Cardiac septum (tissue), 1 donor: ENCODE measurements at regions not wholly inside any gene's neighbourhood (a gene's known extent, or its start where the extent isn't known, plus 50 kb on each side); places are given as distances from the start of the nearest gene placed in this dataset.

ENCODE experiments used
- DNase-seq: peaks from one replicate; pipeline ENCODE4 v3.0.0-alpha.2; 2020; ENCODE audit warnings: low spot score
- intact Hi-C: fragments of 100-400 bp; cut with DNase I; formaldehyde crosslinking; loops from one replicate; pipeline ENCODE4 v1.14.0; 2022
- donor health status: DM: no; HTN: no; CAD: no.

DNA sequence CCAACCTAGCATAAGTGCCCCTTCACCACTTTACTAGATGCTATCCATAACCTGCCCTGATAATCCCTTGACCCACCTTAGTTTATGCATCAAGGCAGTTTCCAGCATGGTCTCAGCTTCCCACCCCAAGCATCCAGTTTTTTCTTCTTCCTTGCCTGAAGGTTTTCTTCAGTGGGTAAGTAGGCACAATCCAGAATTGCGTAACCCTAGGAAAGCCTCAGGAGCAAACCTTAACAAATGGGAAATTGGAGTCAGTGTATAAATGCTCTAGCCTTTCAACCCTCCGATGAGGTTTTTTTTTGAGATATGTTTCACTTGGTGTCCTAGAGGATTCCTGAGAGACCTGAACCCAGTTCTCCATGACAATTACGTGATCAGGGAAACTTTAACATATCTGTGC lies 614.0 kb upstream of the BOD1L1 start:
- DNase-seq, result no peak
- intact Hi-C loops, result no loop called here

DNA sequence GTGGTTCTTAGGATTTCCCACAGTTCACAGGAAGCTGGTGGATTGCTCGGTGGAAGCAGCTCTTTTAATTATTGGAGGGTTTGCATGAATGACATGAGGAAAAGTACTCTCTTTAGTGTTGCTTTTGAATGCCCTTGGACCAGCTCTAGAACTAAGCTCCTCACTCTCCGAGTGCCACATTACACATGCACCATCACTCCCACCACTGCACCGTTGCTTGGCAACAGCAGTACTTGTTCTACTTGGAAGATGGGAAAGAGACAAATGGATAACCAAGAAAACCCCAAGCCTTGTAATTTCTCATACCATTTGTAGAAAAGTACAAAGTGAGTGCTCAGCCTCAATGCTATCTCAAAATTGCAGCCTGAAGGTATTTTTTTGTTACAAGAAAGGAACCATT lies 620.2 kb upstream of the BOD1L1 start:
- intact Hi-C loops, result no loop called here
- DNase-seq, result no peak

DNA sequence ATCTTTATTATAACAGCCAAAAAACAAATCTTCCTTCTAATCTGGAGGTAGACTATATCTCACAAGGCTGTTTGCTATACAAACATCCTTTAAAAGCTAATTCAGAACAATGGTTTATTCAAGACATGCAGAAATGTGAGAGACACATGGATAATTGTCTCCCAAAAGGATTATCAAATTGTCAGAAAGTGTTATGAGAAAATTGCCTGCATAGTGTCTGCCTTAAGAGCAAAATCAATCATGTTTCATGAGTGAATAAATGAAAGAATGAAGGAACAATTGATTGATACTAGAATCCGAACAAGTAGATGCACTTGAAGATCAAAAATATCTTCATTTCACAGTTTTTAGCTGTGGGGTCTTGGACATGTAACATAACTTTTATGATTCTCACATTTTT lies 621.7 kb upstream of the BOD1L1 start:
- DNase-seq, result no peak
- intact Hi-C loops, result no loop called here

DNA sequence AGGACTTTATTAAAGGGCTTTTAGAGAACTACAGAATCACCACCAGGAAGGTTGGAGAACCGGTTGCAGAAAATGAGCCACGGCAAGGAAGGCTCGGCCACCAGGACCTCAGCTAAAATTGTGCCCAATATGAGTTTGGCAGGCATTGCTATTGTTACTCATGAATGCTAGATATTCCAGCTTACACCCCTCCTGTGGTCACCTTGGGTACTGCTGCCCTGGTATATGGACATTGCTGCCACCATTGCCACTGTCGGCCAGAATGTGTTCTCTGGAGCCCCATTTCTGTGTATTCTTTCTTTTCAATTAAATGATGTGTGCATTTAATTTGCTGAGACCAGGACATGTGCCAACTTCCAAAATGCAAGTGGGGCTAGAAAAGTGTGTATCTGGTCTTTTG lies 626.7 kb upstream of the BOD1L1 start:
- intact Hi-C loops, result no loop called here
- DNase-seq, result no peak

DNA sequence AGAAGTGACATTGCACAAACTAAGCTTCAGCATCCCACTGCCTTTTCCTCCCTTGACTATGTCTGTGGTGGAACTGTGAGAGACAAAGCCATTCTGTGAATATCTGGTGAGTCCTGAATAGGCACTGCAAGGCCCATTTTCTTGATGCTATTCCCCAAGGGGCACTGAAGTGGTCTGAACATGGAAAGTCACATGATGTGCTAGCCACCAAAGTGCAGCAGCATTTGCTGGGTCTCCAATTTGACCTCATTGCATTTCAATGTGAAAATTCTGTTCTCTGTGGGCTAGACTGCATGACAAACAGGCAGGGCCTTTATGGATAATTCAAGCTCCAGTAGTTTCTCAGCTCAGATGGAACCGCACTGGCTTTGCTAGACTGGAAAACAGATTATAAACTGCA lies 627.4 kb upstream of the BOD1L1 start:
- DNase-seq, result no peak
- intact Hi-C loops, result no loop called here

DNA sequence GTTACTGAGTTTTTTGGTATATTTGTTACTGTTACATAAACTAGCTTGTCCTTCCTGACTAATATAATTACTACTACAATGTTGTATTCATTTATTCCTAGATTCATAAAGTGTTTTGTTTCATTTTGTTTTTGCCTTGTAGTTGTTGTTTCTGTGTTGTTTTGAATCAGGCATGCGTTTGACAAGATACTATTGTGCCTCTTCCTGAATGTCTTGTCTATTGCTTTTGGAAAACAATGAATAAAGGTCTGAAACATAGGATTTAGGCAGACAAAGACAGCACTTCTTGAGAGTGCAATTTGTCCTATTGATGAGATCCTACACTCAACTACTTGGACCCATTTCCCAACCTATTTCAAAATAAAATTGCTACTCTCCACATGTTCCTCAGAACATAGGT lies 630.4 kb upstream of the BOD1L1 start:
- intact Hi-C loops, result no loop called here

DNA sequence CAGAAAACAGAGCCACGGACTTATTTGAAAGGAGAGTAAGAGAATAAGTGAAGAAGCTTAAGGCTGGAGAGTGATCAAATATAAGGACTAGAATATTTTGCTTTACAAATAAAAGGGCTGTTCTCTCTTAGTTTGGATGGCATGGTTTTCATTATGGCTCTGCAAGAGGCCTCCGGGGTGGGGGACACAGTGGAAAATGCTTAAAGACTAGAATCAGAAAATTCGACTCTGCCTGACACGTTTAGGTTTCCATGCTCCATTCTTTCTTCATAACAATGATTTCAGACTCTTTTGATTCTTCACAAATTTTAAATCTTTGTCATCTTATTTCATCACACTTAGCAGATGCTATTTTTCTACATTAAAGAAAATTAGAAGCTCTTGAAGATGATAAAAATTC lies 632.4 kb upstream of the BOD1L1 start:
- no peak for DNase-seq
- intact Hi-C loops, result no loop called here

More for the DNA sequence above, 630.4 kb upstream of the BOD1L1 start:
- DNase-seq, result no peak

DNA sequence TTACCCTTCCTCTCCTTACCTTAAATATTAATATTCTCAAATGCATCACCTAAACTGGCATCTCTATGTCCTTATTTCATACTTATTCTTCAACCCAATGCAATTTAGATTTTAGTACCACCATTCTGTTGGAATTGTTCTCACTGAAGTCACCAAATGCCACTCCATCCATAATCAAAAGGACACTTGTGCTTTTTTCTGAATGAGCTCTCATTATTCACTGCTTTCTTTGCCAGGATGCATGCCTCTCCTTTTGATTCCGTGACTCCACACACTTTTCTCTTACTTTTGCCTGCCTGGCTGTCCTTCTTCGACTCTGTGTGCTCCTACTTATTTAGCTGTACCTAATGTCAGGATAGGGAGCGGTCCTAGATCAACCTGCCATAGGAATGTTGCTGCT lies 633.1 kb upstream of the BOD1L1 start:
- DNase-seq, result no peak
- intact Hi-C loops, result no loop called here

DNA sequence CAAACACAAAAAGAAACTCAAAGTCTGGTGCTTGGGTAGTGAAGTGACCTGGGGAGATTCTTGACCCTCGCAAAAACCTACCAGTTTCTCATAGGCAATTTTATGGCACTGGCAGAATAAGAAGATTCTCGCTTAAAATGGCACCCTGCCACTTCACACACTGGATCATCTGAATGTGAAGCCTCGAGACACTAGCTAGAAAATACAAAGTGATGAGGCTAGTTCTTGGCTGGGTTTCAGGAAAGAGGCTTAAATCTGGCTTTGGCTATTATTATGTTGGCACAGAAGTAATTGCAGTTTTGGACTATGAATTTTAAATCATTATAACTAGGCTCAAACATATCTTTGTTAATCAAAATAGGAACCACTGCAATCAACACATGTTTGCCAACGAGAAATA lies 634.7 kb upstream of the BOD1L1 start:
- intact Hi-C loops, result no loop called here
- DNase-seq, result no peak

DNA sequence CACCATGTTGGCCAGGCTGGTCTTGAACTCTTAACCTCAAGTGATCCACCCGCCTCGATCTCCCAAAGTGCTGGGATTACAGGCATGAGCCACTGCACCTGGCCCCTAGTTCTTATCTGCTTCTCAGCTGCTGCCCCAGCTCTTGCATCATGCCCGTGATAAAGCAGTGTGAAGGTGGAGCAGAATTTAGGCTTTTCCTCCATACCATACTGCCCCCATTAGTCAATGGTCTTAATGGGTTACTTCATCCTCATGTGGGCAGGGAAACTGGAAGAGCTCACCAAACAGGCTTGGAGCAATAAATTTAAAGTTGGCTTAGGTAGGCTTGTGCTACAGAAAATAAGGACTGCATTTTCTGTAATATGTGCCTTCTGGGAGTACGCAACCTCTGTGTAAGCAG lies 636.9 kb upstream of the BOD1L1 start:
- DNase-seq, result no peak
- intact Hi-C loops, result no loop called here

DNA sequence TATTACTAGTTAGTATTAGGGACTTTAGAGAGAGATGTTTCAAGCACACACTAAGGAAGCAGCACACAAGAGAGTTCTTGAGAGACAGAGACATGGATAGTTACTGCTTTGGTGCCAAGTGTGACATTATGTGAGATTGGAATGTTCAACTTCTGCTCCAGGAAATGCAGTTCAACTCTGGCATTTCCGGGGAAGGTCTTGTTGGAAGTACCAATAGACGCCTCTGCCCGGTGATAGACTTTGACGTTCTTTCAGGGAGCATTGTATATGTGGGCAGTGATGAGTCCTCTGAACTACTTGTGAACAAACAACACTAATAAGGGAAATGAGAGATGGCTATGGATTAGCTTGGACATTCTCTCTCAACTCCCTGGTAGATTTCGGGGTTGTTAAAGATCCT lies 638.1 kb upstream of the BOD1L1 start:
- no peak for DNase-seq
- intact Hi-C loops, result no loop called here

DNA sequence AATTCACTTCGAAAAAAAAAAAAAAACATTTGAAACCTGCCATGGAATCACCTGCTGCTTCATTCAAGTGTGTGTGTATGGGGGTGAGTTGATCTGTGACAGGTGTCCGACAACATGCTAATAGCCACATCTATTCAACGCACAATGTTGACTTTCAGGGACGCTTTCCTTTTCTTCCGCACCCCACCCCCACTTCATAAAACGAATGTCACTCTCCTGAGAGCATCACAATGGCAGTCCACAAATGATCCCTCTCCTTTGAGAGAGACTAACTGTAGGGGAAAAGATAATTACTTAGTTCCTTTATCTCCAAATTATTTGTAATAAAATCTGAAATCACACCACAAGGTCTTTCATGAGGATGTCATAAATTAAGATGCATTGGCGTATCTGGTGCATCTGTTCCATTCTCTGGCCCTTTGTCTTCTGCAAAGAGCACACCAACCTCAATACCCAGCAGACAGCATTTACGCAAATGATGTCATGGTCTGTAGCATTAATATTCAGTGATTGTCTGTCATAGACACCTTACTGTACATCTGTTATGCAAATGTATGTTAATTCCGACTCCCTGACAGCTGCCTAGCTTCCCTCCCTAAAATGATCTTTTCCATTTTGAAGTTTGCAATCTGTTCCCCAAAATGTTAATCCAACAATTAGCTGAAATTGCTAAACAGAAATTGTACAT lies 640.0 kb upstream of the BOD1L1 start:
- intact Hi-C loops, result no loop called here
- no peak for DNase-seq

DNA sequence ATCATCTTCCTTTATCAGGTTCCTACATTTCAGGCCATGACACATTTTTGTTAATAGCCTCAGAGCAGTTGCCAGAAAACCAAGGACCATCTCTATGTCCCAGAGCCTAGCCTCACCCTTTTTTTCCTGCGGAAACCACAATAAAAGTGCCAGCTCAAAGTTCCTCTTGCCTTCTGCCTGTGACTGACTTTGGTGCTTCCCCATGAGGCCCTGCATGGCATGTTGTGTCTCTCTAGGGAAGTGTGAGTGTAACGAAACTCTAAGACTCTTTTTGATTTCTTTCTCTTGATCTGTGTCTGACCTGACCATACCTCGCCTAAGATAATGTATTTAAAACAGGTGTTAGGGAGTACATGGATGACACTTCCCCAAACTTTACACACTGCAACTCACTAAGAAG lies 642.3 kb upstream of the BOD1L1 start:
- no peak for DNase-seq
- intact Hi-C loops, result no loop called here

DNA sequence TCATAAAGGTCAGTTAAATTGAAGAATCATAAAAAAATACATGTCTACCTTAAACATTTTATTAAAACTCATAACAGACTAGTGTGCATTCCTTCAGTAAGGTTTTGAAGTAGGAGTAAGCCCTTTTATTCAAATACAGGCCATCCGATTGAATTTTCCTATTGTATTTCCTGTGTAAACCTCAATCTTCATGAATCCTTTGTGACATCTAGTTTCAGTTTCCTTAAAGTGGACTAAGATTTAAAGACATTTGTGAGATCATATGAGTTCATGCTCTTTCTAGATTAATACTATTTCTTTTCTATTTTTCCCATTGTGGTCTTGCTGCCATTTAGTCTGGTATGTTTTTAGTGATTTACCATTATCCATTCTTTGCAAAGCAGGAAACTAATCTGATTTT lies 644.7 kb upstream of the BOD1L1 start:
- intact Hi-C loops, result no loop called here
- DNase-seq, result no peak

DNA sequence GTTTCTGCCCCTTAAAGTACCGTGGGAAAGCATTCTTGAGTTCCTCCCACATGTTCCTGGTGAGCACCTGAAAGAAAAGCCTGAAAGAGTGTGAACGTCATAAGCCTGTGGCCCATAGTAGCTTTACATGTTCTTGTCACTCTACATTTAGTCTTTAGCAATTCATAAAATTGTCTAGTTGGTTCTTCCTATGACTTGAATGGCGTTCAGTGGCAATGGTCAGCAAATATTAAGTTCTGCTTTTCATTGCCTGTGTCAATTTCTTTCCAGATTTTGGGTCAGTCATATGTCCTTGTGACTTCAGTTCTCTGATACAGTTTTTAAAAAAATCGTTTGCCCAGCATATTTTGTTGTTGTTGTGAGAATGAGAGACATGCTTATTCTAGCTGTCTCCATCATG lies 650.0 kb upstream of the BOD1L1 start:
- intact Hi-C loops, result no loop called here
- DNase-seq, result no peak

DNA sequence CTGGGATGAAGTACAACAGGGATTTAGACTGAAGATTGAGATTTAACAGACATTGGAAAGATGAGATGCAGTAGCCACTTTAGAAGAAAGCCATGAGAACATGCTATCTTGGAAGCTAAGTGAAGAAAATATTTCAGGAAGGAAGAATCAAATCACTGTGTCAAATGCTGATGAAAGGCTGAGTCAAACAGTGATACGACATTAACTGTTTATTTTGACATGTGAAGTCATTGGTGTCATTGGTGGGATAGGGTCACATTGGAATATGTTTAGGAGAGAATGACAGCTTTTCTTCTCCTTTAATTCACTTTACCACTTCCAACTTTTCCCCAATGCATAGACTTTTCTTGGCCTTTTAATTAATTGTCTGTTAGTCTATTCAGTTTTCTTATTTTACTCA lies 653.0 kb upstream of the BOD1L1 start:
- intact Hi-C loops, result no loop called here

DNA sequence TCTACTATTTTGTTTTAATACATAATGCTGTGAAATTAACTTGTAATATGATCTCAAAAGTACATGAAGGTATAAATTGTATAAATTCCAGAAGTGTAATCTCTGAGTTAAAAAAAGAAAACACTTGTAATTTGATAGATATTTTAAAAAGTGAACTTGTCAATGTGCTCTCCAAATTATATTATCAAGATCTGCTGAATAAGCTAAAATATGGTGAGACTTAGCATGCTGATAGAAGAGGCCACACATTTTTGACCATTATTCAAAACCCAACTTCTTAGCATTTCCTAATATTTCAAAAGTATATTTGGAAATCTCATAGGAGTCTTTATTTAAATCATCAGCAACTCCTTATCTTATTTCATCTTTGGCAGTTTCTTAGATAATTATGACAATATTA lies 657.1 kb upstream of the BOD1L1 start:
- DNase-seq, result no peak
- intact Hi-C loops, result no loop called here

More for the DNA sequence above, 653.0 kb upstream of the BOD1L1 start:
- DNase-seq, result no peak

DNA sequence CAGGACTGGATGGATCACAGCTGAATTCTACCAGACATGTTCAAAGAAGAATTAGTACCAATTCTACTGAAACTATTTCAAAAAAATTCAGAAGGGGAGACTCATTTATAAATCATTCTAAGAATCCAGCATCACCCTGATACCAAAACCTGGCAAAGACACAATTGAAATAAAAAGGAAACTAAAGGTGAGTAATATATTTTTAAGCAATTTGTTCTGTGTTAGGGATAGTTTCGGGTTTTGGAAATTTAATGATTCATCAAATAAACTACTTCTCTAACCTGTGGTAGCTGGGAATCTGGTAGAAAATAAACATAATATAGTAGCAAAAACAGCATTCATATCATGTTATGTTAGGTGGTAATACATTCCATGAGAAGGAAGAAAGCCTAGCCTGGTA lies 662.2 kb upstream of the BOD1L1 start:
- intact Hi-C loops, result no loop called here
- DNase-seq, result no peak

DNA sequence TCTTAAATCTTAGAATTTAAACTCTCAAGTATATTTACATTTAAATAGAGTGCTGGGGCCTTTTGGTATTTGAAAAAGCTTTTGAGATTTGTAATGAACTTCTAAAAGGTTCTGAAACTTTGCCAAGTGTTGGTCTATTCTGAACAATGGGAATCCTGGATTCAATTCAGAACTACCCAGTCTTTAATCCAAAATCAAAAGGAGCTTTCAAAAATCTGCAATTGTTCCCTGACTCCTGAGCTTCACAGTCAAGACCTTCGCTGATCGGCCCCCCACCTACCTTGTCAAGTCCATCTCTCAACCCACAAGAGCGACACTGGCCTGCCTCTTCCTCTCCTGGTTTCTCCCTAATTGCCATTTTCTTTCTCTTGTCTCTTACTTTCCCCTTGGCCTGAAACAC lies 666.1 kb upstream of the BOD1L1 start:
- intact Hi-C loops, result no loop called here
- no peak for DNase-seq

DNA sequence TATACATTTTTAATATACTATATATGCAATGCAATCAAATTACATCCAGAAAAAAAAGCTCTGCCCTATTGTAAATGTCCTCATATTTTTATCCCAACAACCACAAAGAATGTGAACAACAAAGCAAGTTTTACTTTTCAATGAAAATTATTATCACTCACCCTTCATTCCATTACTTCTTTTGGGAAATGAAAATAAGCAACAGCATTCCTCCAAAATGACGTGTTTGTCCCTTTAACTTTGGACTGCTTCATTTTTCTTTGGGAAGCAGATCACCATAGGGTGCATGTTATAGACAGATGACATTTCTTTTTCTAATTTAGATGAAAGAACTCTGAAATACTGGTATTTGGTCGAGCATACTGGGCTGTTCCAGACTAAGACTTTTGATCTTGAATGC lies 667.1 kb upstream of the BOD1L1 start:
- no peak for DNase-seq
- intact Hi-C loops, result no loop called here

DNA sequence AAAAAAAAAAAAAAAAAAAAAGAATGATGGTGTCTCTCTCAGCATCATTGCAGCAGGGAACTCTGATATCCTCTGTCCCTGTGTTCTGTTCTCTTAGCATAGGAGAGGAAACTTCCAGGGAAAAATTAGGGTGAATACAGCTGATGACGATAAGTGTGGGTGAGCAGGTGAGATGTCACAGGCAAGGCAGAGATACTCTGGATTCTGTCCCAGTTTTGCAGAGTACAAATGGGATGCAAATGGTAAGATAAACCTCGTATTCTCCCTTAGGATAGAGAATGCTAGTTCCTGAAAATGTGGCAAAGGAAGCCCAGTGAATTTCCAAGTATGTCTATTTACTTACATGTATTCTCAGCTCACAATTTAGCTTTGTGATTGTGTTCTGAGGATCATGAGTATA lies 671.6 kb upstream of the BOD1L1 start:
- intact Hi-C loops, result no loop called here
- no peak for DNase-seq

DNA sequence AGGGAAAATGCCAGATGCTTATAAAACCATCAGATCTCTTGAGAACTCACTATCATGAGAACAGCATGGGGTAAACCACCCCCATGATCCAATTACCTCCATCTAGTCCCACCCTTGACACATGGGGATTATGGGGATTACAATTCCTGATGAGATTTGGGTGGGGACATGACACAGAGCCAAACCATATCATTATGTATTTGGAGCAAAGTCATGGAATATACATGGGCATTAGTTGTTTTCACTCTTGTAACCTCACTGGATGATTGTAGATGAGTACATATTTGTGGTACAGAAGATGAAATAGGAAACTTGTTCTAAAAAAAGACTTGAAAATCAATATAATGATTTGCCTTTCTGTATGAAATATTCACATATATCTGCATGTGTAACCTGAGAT lies 674.5 kb upstream of the BOD1L1 start:
- intact Hi-C loops, result no loop called here
- no peak for DNase-seq
